Activated naive CD4-positive, alpha-beta T cell (primary cell): ENCODE measurements at regions not wholly inside any gene's neighbourhood (a gene's known extent, or its start where the extent isn't known, plus 50 kb on each side); places are given as distances from the start of the nearest gene placed in this dataset.

Experiments used
- DNase-seq, 4 experiments: peaks; one replicate each; lab custom pipeline; 2025; lab: John Stamatoyannopoulos, UW

DNA sequence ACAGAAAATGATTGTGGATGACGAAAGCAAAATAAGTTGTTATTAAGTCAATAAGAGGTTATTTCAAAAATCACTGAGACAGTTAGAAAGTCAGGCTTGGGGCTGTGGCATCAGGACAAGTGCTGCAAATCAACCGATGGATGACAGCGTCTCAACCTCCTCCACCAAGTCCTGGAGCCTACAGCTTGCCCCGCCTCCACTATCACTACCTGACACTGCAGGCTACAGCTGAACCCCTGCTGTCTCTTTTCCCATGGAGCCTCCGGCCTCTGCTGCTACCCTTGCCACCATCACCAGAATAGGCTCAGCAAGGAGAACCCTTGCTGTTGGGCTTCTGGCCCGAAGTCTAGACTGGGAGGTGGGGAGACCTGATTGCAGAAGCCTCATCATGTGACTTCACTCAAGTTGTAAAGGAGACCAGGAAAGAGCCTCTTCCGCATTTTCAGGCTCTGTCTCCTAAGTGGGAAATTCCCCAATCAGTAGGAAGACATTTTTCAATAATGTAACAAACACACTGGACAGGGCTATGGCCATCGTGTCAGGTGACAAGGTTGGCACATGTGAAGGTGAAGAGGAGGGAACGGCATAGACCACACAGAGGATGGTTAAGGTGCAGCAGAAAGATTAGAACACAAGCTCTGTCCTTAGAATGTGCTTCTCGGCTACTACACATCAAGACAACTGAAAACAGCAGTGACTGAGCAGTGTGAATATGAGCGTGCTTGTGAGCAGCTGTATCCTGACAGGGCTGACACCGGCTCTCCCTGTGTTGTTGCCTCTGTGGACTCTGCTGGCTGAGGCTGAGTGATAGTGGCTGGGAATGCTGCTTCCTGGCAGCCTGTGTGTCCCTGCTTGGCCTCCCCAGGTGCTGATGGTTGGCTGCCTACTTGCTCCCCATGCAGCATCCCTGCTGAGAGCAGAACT is 660.7 kb downstream of the PTPRU start:
- DNase-seq: no peak

GRCh38 chr1:29896300-29896699 is 660.0 kb downstream of the PTPRU start:
- DNase-seq: no peak

DNA sequence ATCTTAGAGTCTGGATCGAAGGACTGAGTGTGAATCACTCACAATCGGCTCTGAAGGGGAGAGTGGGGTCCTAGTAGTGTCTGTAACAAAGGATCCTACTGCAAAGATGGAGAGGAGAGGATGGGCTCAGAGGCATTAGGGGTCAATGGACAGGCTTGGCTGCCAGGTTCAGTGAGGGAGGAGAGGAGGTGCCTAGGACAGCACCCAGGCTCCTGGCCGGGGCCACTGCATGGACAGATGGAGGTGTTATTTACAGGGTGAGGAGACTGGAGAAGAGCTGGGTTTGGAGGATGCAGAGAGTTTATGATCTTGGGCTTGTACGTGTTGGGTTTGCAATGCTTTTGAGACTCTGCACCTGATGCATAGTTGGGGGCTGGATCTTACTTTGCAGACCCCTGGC is 658.9 kb downstream of the PTPRU start:
- DNase-seq: no peak

DNA sequence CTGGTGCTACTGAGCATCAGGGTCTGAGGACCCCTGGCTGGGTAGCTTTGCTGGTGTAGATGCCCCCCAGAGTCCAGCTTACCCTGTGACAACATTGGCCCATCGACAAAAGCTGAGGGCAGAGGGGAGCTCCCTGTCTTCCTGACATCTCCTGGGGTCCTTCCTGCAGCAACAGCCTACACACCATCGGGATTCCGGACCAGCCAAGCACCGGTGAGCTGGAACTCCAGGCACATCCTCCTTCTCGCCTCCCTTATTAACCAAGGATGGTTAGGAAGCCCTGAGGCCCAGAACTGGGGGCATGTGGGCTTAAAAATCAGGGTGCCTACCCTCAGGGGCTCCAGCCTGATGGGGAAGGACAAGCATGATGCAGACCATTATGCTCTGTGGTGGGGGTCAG is 658.0 kb downstream of the PTPRU start:
- DNase-seq: no peak

- DNase-seq: no peak
Measured at GRCh38 chr1:29893806-29894205, 657.5 kb downstream of the PTPRU start.

DNA sequence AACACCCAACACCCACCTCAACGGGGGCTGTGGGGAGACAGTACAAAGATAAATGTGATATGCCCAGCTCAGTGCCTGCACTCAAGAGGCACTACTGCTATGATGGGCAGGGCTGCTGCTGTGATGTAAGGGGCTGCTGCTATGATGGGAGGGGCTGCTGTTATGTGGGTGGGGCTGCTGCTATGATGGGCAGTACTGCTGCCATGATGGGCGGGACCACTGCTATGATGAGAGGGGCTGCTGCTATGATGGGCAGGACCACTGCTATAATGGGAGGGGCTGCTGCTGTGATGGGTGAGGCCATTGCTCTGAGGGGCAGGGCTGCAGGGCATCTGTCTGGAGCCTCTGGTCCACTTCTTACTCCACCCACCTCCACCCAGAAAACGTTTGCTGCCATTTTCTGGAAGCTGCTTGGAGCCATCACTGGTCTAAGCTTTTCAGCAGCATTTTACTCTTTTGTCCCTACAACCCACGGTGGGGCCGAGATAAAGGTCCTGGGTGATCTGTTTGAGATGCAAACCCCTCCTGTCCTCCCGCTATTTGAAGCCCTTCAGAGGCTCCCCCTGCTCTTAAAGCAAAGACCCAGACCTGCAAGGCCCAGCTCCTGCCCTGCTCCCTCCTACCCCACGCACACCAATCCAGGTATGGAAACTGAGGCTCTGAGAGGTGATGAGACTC is 656.9 kb downstream of the PTPRU start:
- DNase-seq: no peak

DNA sequence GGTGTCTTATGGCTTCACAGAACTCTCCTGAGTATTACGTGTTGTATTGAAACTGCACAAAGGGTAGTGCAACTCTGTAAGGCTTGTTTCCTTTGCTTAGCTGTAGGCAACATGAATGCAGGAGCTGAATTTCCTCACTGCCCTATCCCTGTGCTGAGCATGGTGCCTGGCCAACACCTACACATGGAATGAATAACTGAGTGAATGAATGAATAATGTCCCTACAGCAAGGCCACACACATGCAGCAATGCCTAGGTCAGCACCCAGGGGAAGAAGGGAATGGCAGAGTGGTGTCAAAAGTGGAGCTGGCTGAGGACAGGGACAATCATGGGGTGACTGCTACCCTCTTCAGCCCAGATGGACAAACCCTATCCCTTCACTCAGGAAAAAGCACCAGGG is 655.9 kb downstream of the PTPRU start:
- no peak for DNase-seq

DNA sequence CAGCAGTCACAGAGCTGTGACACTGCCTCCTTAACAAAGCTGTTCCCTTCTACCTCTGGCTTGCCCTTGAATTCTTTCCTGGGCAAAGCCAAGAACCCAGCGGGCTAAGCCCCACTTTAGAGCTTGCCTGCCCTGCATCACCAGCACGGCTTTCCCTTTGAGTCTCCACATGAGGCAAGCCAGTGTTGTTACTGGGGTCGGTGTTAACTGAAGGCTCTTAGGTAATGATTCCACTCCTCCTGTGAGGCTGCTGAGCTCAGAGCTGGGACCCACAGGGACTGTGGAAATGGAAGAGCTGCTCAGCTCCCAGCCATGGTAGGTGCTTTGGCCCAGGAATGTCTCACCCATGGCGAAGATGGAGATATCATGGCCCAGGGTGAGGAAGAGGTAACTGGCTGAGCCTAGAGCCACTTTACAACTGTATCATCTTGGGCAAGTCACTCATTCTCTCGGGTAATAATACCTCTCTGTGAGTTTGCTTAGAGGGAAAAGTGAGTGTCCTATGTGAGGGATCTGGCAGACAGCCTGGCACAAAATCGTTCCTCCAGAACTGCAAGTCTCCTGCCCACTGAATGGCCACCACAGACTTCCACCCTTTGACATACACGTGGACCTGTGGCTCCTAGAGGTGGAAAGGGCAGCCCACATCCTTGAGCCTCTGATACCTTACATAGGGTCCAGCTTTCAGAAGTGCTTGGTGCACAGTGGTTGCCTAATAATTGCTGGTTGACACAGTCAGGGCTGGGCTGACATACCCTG is 654.1 kb downstream of the PTPRU start:
- DNase-seq: no peak

DNA sequence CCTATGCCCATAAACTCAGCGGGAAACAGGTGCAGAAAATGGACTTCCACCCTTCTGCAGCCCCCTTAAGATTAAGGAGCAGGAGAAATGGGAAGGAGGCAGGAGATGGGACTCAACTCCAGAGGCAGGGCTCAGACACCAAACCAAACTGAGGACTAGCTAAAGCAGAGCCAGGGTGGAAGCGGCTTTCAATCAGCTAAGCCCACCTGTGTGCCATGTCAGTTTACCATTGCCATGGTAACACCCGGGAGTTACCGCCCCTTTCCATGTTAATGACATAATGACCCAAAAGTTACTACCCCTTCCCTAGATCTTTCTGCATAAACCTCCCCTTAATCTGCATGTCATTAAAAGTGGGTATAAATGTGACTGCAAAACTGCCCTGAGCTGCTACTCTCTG is 653.5 kb downstream of the PTPRU start:
- no peak for DNase-seq

GRCh38 chr1:29884740-29885139 is 648.4 kb downstream of the PTPRU start:
- no peak for DNase-seq

GRCh38 chr1:29883986-29884385 is 647.7 kb downstream of the PTPRU start:
- DNase-seq: no peak

GRCh38 chr1:29883411-29883832 is 647.1 kb downstream of the PTPRU start:
- DNase-seq: no peak

GRCh38 chr1:29880556-29880955 is 644.2 kb downstream of the PTPRU start:
- no peak for DNase-seq

DNA sequence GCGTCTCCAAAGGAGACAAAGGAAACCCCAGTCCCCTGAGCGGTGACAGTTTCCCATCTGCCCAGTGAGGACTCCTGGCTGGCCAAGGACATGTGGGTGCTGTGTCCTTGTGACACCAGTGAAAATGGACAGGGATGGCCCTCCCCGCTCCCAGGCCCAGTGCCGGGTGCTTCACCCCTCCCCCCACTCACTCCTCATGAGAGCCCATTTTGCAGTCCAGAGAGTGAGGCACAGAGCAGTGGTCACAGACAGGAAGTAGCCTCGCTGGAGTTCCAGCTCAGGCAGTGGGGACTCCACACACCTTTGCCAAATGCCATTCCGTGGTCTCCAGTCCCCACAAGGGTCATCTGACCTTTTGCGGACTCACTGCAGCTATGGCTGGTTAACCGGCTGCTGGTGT is 642.9 kb downstream of the PTPRU start:
- no peak for DNase-seq

DNA sequence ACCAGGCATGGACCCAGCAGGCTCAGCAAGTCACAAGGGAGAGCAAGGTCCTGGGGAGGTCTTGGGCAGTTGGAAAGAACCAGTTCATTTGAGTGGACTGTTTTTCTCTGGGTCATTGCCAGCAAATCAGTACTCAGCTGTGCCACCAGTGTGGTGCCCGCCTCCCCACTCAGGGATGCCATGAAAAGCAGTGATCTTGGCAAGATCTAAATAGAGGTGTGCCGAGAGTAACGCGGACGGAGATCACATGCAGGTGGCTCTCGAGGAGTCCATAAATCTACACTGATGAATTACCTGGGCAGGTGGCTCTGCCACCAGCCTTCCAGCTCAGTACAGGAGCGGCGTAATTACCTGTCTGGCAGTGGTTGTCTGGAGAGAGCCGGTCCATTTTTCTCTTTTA is 642.2 kb downstream of the PTPRU start:
- no peak for DNase-seq

DNA sequence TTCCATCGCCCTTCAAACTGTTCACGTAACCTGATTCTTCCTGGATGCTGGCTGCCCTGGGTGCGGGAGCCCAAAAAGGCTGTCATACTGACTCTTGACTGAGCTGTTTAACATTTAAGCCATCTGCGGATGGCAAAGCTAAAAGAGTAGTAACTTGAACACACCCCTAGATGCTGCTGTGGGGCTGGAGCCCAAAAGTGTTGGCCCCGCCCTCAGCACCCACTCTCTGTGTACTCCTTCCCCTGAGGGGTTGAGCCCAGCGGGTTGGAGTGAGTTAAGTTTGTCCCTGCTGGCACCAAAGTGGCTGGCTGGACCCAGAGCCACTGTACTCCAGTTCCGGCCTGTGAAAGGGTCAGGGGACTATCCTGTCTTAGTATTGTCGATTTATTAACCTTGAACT is 640.6 kb downstream of the PTPRU start:
- DNase-seq: no peak

- no peak for DNase-seq
Measured at GRCh38 chr1:29876441-29876840, 640.1 kb downstream of the PTPRU start.

- no peak for DNase-seq
Measured at GRCh38 chr1:29875557-29876028, 639.3 kb downstream of the PTPRU start.

DNA sequence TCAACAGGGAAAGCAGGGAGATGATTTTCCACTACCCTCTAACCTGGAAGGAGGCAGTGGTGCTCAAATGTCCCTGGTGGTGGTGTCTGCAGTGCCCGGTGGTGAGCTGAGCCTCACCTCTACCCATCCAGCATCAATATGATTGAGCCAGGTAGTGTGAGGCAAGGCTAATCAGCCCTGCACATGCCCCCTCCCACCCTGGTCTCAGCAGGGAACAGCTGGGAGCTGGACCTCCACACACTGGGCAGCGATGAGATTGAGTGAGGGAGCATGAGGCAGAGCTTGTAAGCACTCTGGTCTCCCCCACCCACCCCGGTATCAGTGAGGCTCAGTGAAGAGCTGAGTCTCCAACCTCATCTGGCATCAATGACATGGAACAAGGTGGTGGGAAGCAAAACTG is 634.3 kb downstream of the PTPRU start:
- DNase-seq: no peak

- no peak for DNase-seq
Measured at GRCh38 chr1:29869802-29870201, 633.5 kb downstream of the PTPRU start.

GRCh38 chr1:29868944-29869343 is 632.6 kb downstream of the PTPRU start:
- DNase-seq: no peak

- no peak for DNase-seq
Measured at GRCh38 chr1:29868096-29868495, 631.8 kb downstream of the PTPRU start.

GRCh38 chr1:29865051-29865450 is 628.7 kb downstream of the PTPRU start:
- DNase-seq: no peak
